ENCODE measurements at regions not wholly inside any gene's neighbourhood (a gene's known extent, or its start where the extent isn't known, plus 50 kb on each side); places are given as distances from the start of the nearest gene placed in this dataset.

- no peak for DNase-seq (ENCODE audit: low spot score in 2 of 2)
These were observed 98.0 kb downstream of the ADAMTS1 start for GRCh38 chr21:26747216-26747615.

GRCh38 chr21:26743524-26743923 lies 101.7 kb downstream of the ADAMTS1 start:
- FAIRE-seq (no peak), DNase-seq (ENCODE audit: low spot score in 2 of 2) (peak in 1 of 2 donors; percentile 3)

More at GRCh38 chr21:26747216-26747615, 98.0 kb downstream of the ADAMTS1 start:
- FAIRE-seq = no peak

GRCh38 chr21:26739189-26739588 lies 106.0 kb downstream of the ADAMTS1 start:
- DNase-seq (ENCODE audit: low spot score in 2 of 2) = no peak

GRCh38 chr21:26736449-26736848 lies 108.8 kb downstream of the ADAMTS1 start:
- DNase-seq (ENCODE audit: low spot score in 2 of 2) = no peak
- no peak for FAIRE-seq

More at GRCh38 chr21:26739189-26739588, 106.0 kb downstream of the ADAMTS1 start:
- FAIRE-seq = no peak

GRCh38 chr21:26732432-26733221 lies 112.6 kb downstream of the ADAMTS1 start:
- no peak for DNase-seq (ENCODE audit: low spot score in 2 of 2)
- FAIRE-seq = no peak

- DNase-seq (ENCODE audit: low spot score in 2 of 2) = no peak
- no peak for FAIRE-seq
These were observed 125.5 kb downstream of the ADAMTS1 start for GRCh38 chr21:26719750-26720149.

- FAIRE-seq (peak; percentile 67), DNase-seq (ENCODE audit: low spot score in 2 of 2) (no peak)
These were observed 128.0 kb downstream of the ADAMTS1 start for GRCh38 chr21:26717146-26717739.

GRCh38 chr21:26715878-26716506 lies 129.2 kb downstream of the ADAMTS1 start:
- FAIRE-seq = no peak
- DNase-seq (ENCODE audit: low spot score in 2 of 2) = peak; percentile 7 to 30

- no peak for FAIRE-seq
These were observed 130.1 kb downstream of the ADAMTS1 start for GRCh38 chr21:26715116-26715515.

GRCh38 chr21:26710155-26710554 lies 135.1 kb downstream of the ADAMTS1 start:
- DNase-seq (ENCODE audit: low spot score in 2 of 2) (no peak), FAIRE-seq (no peak)

More at GRCh38 chr21:26715116-26715515, 130.1 kb downstream of the ADAMTS1 start:
- no peak for DNase-seq (ENCODE audit: low spot score in 2 of 2)

GRCh38 chr21:26709090-26709489 lies 136.0 kb upstream of the CYYR1 start:
- no peak for DNase-seq (ENCODE audit: low spot score in 2 of 2)
- no peak for FAIRE-seq

GRCh38 chr21:26708223-26708800 lies 135.2 kb upstream of the CYYR1 start:
- FAIRE-seq = no peak

GRCh38 chr21:26707246-26707645 lies 134.2 kb upstream of the CYYR1 start:
- no peak for DNase-seq (ENCODE audit: low spot score in 2 of 2)
- FAIRE-seq = no peak

More at GRCh38 chr21:26708223-26708800, 135.2 kb upstream of the CYYR1 start:
- no peak for DNase-seq (ENCODE audit: low spot score in 2 of 2)

GRCh38 chr21:26698416-26698815 lies 125.3 kb upstream of the CYYR1 start:
- DNase-seq (ENCODE audit: low spot score in 2 of 2) (no peak), FAIRE-seq (no peak)

- DNase-seq (ENCODE audit: low spot score in 2 of 2) = no peak
- FAIRE-seq = no peak
These were observed 118.3 kb upstream of the CYYR1 start for GRCh38 chr21:26691416-26691815.

- DNase-seq (ENCODE audit: low spot score in 2 of 2) = no peak
- FAIRE-seq = no peak
These were observed 113.6 kb upstream of the CYYR1 start for GRCh38 chr21:26686705-26687104.

- DNase-seq (ENCODE audit: low spot score in 2 of 2) (no peak), FAIRE-seq (no peak)
These were observed 113.2 kb upstream of the CYYR1 start for GRCh38 chr21:26686278-26686677.

GRCh38 chr21:26684889-26685288 lies 111.8 kb upstream of the CYYR1 start:
- FAIRE-seq = no peak

GRCh38 chr21:26683996-26684395 lies 110.9 kb upstream of the CYYR1 start:
- FAIRE-seq (no peak), DNase-seq (ENCODE audit: low spot score in 2 of 2) (no peak)

More at GRCh38 chr21:26684889-26685288, 111.8 kb upstream of the CYYR1 start:
- DNase-seq (ENCODE audit: low spot score in 2 of 2) = no peak

- FAIRE-seq (no peak), DNase-seq (ENCODE audit: low spot score in 2 of 2) (no peak)
These were observed 106.2 kb upstream of the CYYR1 start for GRCh38 chr21:26679284-26679683.

GRCh38 chr21:26674323-26674722 lies 101.2 kb upstream of the CYYR1 start:
- FAIRE-seq = no peak
- no peak for DNase-seq (ENCODE audit: low spot score in 2 of 2)

Data from frontal cortex (tissue), 3 donors.